C4-2B (cell line): ENCODE measurements at regions not wholly inside any gene's neighbourhood (a gene's known extent, or its start where the extent isn't known, plus 50 kb on each side); places are given as distances from the start of the nearest gene placed in this dataset.

Source experiments
- H3K27ac ChIP-seq: fragments of 450-650 bp; 2 replicates; pipeline ENCODE4 v1.5.1; 2017
- ZFX ChIP-seq: fragments of 450-650 bp; IDR thresholded peaks from 2 replicates; pipeline ENCODE4 v1.6.1; 2017
- TF ChIP-seq, protein P1 (sequence below): fragments of 450-650 bp; conservative IDR thresholded peaks from 2 replicates; pipeline ENCODE4 v1.5.1; 2017; ENCODE audit warnings: mild to moderate bottlenecking

DNA sequence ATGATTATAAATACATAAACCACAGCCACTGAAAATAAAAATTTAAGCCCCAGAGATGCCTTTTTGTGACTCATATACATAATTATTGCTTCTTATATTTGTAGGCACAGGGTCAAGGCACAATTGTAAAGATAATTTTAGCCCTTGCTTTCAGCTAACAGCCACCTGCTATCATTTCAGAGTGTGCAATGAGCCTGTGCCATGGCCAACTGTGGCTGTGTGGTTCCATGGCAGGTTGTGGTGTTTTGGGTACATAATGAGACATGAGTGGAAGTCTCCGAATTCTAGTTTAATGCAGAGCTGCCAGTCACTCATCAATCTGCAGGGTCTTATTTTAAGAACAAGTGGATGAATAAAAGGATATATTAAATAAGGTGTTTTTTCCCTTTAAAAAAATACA, 346.9 kb upstream of the SNX7 start:
- TF ChIP-seq ZFX, result no peak
- TF ChIP-seq, protein P1, sequence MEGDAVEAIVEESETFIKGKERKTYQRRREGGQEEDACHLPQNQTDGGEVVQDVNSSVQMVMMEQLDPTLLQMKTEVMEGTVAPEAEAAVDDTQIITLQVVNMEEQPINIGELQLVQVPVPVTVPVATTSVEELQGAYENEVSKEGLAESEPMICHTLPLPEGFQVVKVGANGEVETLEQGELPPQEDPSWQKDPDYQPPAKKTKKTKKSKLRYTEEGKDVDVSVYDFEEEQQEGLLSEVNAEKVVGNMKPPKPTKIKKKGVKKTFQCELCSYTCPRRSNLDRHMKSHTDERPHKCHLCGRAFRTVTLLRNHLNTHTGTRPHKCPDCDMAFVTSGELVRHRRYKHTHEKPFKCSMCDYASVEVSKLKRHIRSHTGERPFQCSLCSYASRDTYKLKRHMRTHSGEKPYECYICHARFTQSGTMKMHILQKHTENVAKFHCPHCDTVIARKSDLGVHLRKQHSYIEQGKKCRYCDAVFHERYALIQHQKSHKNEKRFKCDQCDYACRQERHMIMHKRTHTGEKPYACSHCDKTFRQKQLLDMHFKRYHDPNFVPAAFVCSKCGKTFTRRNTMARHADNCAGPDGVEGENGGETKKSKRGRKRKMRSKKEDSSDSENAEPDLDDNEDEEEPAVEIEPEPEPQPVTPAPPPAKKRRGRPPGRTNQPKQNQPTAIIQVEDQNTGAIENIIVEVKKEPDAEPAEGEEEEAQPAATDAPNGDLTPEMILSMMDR, result no peak
- H3K27ac ChIP-seq, result no peak overlapping the region

DNA sequence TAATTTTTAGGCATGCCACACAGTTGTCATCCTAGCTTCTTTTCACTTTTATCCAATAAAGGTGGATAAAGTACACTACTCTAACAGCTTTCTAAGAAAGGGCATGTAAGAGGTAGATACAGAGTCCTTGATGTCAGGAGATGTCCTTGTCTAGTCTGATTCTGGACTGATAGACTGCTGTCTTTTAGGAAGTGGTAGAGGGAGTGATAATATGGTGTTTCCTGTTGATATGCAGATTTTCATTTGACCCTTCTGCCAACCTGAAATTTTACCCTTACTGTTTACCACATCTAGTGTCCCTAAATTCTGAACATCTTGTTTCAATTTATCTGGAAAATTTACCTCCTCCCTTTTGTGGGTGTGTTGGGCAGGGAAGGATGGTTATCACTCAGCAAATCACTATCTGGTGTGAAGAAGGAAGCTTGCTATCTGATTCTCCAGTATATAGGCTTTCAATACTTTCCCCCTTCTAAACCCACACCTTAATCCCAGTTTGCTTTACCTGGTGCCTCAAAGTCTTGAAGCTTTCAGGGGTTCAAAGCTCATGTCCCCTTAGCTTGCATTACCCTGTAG, 354.9 kb upstream of the SNX7 start:
- no peak for TF ChIP-seq ZFX
- TF ChIP-seq, protein P1, result no peak
- no peak overlapping the region for H3K27ac ChIP-seq

DNA sequence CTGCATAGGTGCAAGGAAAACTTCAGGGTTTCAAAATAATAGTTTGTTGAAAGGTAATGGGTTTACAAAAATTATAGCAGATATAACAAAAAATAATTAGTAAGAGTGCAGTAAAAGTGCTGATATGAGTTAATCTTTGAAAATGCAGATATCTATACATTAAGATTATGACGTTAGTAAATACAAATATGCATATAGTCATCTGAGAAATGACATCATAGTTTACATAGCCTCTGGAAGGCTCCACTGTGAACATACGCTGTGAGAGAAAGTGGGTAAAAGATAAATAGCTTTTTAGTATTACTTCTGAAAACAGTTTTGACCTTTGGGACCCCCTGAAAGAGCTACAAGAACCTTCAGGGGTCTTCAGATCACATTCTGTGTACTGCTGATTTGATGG, 356.2 kb upstream of the SNX7 start:
- no peak for TF ChIP-seq ZFX
- TF ChIP-seq, protein P1, result no peak
- no peak overlapping the region for H3K27ac ChIP-seq

DNA sequence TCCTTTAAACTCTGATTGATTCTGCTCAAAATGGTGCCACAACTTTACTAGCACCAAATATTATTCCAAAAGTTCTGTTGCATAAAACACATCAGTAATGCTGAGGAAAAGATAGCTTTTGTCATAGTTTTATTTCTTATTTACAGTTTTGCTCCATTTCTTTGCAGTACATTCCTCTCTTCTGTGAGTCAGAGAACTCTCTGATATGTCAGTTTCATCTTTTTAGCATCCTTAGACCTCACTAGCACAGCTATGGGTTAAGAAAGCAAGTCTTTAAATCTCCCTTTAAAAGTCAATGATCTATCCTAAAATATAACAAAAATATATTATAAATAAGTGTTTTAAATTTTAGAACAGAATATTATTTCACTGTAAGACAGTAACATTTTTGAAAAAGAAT, 356.6 kb upstream of the SNX7 start:
- no peak for TF ChIP-seq ZFX
- TF ChIP-seq, protein P1, result no peak
- no peak overlapping the region for H3K27ac ChIP-seq

DNA sequence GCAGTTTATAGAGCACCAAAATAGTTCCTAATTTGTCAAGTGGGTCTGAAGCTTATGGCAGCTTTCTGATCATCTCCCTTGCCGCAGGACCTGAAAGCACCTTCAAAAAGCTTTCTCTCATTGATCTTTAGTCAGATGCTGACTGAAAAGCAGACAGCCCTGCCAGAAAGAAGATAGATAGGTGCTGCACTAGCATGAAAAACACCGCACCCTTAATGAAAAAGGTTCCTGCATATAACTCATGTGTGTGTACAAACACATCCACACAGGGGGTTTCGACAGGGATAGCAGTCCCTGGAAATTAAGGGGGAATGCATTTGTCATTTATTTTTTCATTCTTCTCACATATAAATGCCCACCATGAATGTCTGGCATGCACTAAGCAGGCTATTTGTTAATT, 361.7 kb upstream of the SNX7 start:
- no peak overlapping the region for H3K27ac ChIP-seq
- TF ChIP-seq ZFX, result no peak
- TF ChIP-seq, protein P1, result no peak

DNA sequence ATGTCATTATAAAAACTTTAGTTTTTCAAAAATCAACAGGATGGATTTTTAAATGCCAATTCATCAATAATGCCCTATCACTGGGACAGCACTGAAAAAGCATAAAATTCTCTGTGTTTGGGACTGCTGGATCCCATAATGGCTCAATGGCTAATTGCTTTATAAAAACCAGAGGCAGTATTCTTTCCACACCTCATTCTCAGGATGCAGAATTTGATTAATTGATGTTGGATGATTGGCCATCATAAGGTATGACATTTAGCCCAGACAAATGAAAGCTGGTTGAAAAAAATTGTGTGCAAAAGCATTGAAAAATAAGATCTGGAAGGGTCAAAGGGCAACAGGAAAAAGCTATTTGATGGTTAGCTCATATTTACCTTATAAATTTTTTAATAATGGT, 362.2 kb upstream of the SNX7 start:
- TF ChIP-seq, protein P1, result no peak
- no peak for TF ChIP-seq ZFX
- H3K27ac ChIP-seq, result no peak overlapping the region

DNA sequence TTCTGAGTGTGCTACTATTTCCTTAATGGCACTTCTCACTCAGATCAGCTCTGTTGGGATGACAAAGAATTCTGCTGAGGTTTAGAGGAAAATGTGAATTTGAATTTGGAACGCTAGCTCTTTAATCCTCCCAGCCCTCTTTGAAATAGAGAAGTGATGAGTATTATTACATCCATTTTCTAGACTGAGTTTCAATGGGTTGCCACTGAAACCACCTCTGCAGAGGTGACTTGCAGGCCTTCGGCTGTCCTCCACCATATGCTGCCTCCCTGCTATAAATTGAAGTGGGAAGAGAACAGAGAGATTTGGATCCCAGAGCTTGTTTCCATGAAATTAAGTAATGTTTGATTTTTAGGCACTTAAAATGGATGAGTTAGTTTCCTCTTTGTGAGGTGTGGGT, 363.2 kb upstream of the SNX7 start:
- no peak overlapping the region for H3K27ac ChIP-seq
- no peak for TF ChIP-seq ZFX
- TF ChIP-seq, protein P1, result no peak
